ENCODE measurements at regions not wholly inside any gene's neighbourhood (a gene's known extent, or its start where the extent isn't known, plus 50 kb on each side); places are given as distances from the start of the nearest gene placed in this dataset.
"Not testable (repeated sequence)": the region's sequence is repeated elsewhere in the genome, so short reads cannot be mapped to it uniquely, and the experiment has no call there.

- no peaks in the 10 kb centered on the region for H3K9me3 ChIP-seq
- no peak overlapping the region for H3K27ac ChIP-seq
- H3K4me1 ChIP-seq: peaks cover 6% of the 10 kb centered on the region
- 87 to 94% methylated on average over 4 of the region's 4 CpGs for WGBS, 2 donors
- DNase-seq: no peak
- H3K27me3 ChIP-seq: no peaks in the 10 kb centered on the region
- no peaks in the 10 kb centered on the region for H3K36me3 ChIP-seq (ENCODE audit: low read depth, missing control alignments)
- no peak overlapping the region for H3K4me3 ChIP-seq
- TF ChIP-seq CTCF (IDR thresholded peaks at IDR 0.05) (no peak), POLR2A (IDR thresholded peaks at IDR 0.05) (no peak)
- intact Hi-C loops (cut with DNase I; ENCODE audit: low total_unique reads): no loop called here
Observed at GRCh38 chr14:56351861-56352260, 227.7 kb upstream of the TMEM260 start.

GRCh38 chr14:56352999-56353398 is 226.6 kb upstream of the TMEM260 start:
- no peak for DNase-seq
- no peaks in the 10 kb centered on the region for H3K9me3 ChIP-seq
- peaks cover 17% of the 10 kb centered on the region for H3K4me1 ChIP-seq
- no peak overlapping the region for H3K27ac ChIP-seq
- H3K27me3 ChIP-seq: no peaks in the 10 kb centered on the region
- intact Hi-C loops (cut with DNase I; ENCODE audit: low total_unique reads): no loop called here
- H3K4me3 ChIP-seq: no peak overlapping the region
- no peaks in the 10 kb centered on the region for H3K36me3 ChIP-seq (ENCODE audit: low read depth, missing control alignments)
- TF ChIP-seq POLR2A (IDR thresholded peaks at IDR 0.05): no peak
- no peak for TF ChIP-seq CTCF (IDR thresholded peaks at IDR 0.05)
- 93 to 95% methylated on average over 2 of the region's 2 CpGs for WGBS, 2 donors

- TF ChIP-seq POLR2A (IDR thresholded peaks at IDR 0.05) (no peak), CTCF (IDR thresholded peaks at IDR 0.05) (no peak)
- Histone ChIP-seq H3K9me3 (no peaks in the 10 kb centered on the region), H3K27me3 (no peaks in the 10 kb centered on the region), H3K4me3 (no peak overlapping the region), H3K4me1 (peaks cover 17% of the 10 kb centered on the region), H3K36me3 (ENCODE audit: low read depth, missing control alignments) (no peaks in the 10 kb centered on the region), H3K27ac (peak overlapping the region in 1 of 2 donors; percentile 74)
- peak; percentile 47 for DNase-seq
- 50 to 69% methylated on average over 9 of the region's 9 CpGs for WGBS, 2 donors
- intact Hi-C loops (cut with DNase I; ENCODE audit: low total_unique reads): no loop called here
Observed at GRCh38 chr14:56357428-56357827, 222.2 kb upstream of the TMEM260 start.

DNA sequence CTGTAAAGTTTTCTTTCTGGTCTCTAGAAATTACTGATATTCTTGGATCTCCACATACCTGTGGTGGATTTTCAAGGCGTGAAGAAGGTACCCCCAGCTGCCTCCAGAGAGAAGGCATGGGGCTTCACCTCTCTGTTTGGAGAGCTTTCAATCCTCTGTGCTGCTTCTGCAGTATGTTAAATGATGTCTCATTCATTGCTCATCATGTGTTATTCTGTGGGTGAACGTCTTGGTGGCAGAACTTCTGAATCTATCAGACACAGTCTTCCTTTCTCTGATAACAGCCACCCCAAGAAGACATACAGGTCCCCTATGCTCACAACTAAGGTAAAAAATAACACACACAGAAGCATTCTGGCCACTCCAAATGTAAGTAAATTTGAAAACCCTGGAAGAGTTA is 221.3 kb upstream of the TMEM260 start:
- Histone ChIP-seq H3K4me1 (peaks cover 17% of the 10 kb centered on the region), H3K27me3 (no peaks in the 10 kb centered on the region), H3K36me3 (ENCODE audit: low read depth, missing control alignments) (no peaks in the 10 kb centered on the region), H3K4me3 (no peak overlapping the region), H3K27ac (peak overlapping the region in 1 of 2 donors; percentile 74), H3K9me3 (no peaks in the 10 kb centered on the region)
- WGBS, 2 donors: 89 to 95% methylated on average over 2 of the region's 2 CpGs
- intact Hi-C loops (cut with DNase I; ENCODE audit: low total_unique reads): no loop called here
- TF ChIP-seq CTCF (IDR thresholded peaks at IDR 0.05): no peak
- no peak for TF ChIP-seq POLR2A (IDR thresholded peaks at IDR 0.05)
- DNase-seq: no peak

- Histone ChIP-seq H3K4me3 (no peak overlapping the region), H3K27me3 (no peaks in the 10 kb centered on the region), H3K4me1 (peaks cover 17% of the 10 kb centered on the region), H3K27ac (no peak overlapping the region), H3K36me3 (ENCODE audit: low read depth, missing control alignments) (no peaks in the 10 kb centered on the region), H3K9me3 (no peaks in the 10 kb centered on the region)
- 85 to 86% methylated on average over 7 of the region's 7 CpGs for WGBS, 2 donors
- no peak for TF ChIP-seq CTCF (IDR thresholded peaks at IDR 0.05)
- TF ChIP-seq POLR2A (IDR thresholded peaks at IDR 0.05): no peak
- no peak for DNase-seq
- intact Hi-C loops (cut with DNase I; ENCODE audit: low total_unique reads): no loop called here
Observed at GRCh38 chr14:56358851-56359614, 220.6 kb upstream of the TMEM260 start.

DNA sequence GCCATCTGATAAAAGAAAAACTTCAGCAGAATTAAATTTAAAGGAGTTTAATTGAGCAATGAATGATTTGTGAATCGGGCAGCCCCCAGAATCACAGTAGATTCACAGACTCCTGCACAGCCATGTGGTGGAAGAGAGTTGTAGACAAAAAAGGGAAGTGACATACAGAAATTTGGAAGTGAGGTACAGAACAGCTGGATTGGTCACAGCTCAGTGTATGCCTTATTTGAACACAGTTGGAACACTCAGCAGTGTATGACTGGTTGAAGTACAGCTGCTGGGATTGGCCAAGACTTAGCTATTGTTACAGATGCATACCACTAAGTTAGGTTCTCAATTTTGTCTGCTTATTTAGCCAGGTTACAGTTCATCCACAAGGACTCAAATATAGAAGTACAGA is 213.9 kb upstream of the TMEM260 start:
- WGBS, 2 donors: 92 to 97% methylated on average over 1 of the region's 1 CpG
- intact Hi-C loops (cut with DNase I; ENCODE audit: low total_unique reads); H3K4me1 ChIP-seq; H3K4me3 ChIP-seq; H3K9me3 ChIP-seq; H3K27me3 ChIP-seq; H3K27ac ChIP-seq; H3K36me3 ChIP-seq (ENCODE audit: low read depth, missing control alignments); DNase-seq: not testable (repeated sequence)

All from testis (tissue), 2 donors.